ENCODE measurements at regions not wholly inside any gene's neighbourhood (a gene's known extent, or its start where the extent isn't known, plus 50 kb on each side); places are given as distances from the start of the nearest gene placed in this dataset.

GRCh38 chrX:15988661-15989603 lies 134.3 kb upstream of the AP1S2 start:
- POLR2A ChIA-PET, result no interaction called here
- Mint-ChIP-seq H3K9me3 (no peaks in the 10 kb centered on the region), H3K27ac (no peak overlapping the region), H3K4me3 (no peak overlapping the region), H3K4me1 (no peaks in the 10 kb centered on the region), H3K36me3 (no peaks in the 10 kb centered on the region), H3K27me3 (peaks cover 0 to 26% of the 10 kb centered on the region in 2 donors)
- H3K27me3 ChIP-seq (replicated peaks in 1 of 2; ENCODE audit: control insufficient read depth in 2 of 2, extremely low read depth in 1 of 2, insufficient read depth in 2 of 2, low read length in 1 of 2), result no peaks in the 10 kb centered on the region
- DNase-seq (no peak), ATAC-seq (replicated peaks in 1 of 4) (no peak)
- no peaks in the 10 kb centered on the region for H3K4me1 ChIP-seq (ENCODE audit: control insufficient read depth in 1 of 2, extremely low read depth in 1 of 2, insufficient read depth in 2 of 2, low read length in 2 of 2)
- H3K27ac ChIP-seq (ENCODE audit: low read length), result no peak overlapping the region
- H3K36me3 ChIP-seq (ENCODE audit: control insufficient read depth in 2 of 2, extremely low read depth in 1 of 2, insufficient read depth in 1 of 2, low read length in 1 of 2), result no peaks in the 10 kb centered on the region
- no peak overlapping the region for H3K4me3 ChIP-seq (ENCODE audit: control insufficient read depth in 1 of 2, extremely low read depth in 1 of 2, low read length in 1 of 2)
- CTCF ChIA-PET, result interaction anchor here in 1 of 2 donors (0.6 kb wide), 1 partner anchor 68 kb away, joined by 4 read pairs; no protein-coding TSS in a partner anchor
- WGBS (ENCODE audit: insufficient coverage), result no CpG with 5 or more reads among the region's 5 CpGs
- H3K9me3 ChIP-seq, result no peaks in the 10 kb centered on the region

GRCh38 chrX:15985937-15986336 lies 131.3 kb upstream of the AP1S2 start:
- ChIA-PET POLR2A (no interaction called here), CTCF (no interaction called here)
- Mint-ChIP-seq H3K36me3 (no peaks in the 10 kb centered on the region), H3K27ac (no peak overlapping the region), H3K27me3 (peaks cover 2 to 21% of the 10 kb centered on the region in 2 donors), H3K4me3 (no peak overlapping the region), H3K9me3 (no peaks in the 10 kb centered on the region), H3K4me1 (no peaks in the 10 kb centered on the region)
- Histone ChIP-seq H3K9me3 (no peaks in the 10 kb centered on the region), H3K27ac (ENCODE audit: low read length) (no peak overlapping the region), H3K4me1 (ENCODE audit: control insufficient read depth in 1 of 2, extremely low read depth in 1 of 2, insufficient read depth in 2 of 2, low read length in 2 of 2) (no peaks in the 10 kb centered on the region), H3K36me3 (ENCODE audit: control insufficient read depth in 2 of 2, extremely low read depth in 1 of 2, insufficient read depth in 1 of 2, low read length in 1 of 2) (no peaks in the 10 kb centered on the region), H3K4me3 (ENCODE audit: control insufficient read depth in 1 of 2, extremely low read depth in 1 of 2, low read length in 1 of 2) (no peak overlapping the region), H3K27me3 (replicated peaks in 1 of 2; ENCODE audit: control insufficient read depth in 2 of 2, extremely low read depth in 1 of 2, insufficient read depth in 2 of 2, low read length in 1 of 2) (no peaks in the 10 kb centered on the region)
- WGBS (ENCODE audit: insufficient coverage), result no CpG with 5 or more reads among the region's 2 CpGs
- DNase-seq (no peak), ATAC-seq (replicated peaks in 1 of 4) (no peak)

- Mint-ChIP-seq H3K4me1 (no peaks in the 10 kb centered on the region), H3K9me3 (no peaks in the 10 kb centered on the region), H3K27me3 (peaks cover 2 to 21% of the 10 kb centered on the region in 2 donors), H3K4me3 (no peak overlapping the region), H3K36me3 (no peaks in the 10 kb centered on the region), H3K27ac (no peak overlapping the region)
- DNase-seq (no peak), ATAC-seq (replicated peaks in 1 of 4) (no peak)
- H3K27ac ChIP-seq (ENCODE audit: low read length), result no peak overlapping the region
- H3K9me3 ChIP-seq, result no peaks in the 10 kb centered on the region
- CTCF ChIA-PET, result no interaction called here
- no peak overlapping the region for H3K4me3 ChIP-seq (ENCODE audit: control insufficient read depth in 1 of 2, extremely low read depth in 1 of 2, low read length in 1 of 2)
- POLR2A ChIA-PET, result interaction anchor here in 1 of 2 donors (0.6 to 0.7 kb wide), 2 partner anchors 22 to 46 kb away, joined by 3 to 4 read pairs; no protein-coding TSS in a partner anchor
- H3K27me3 ChIP-seq (replicated peaks in 1 of 2; ENCODE audit: control insufficient read depth in 2 of 2, extremely low read depth in 1 of 2, insufficient read depth in 2 of 2, low read length in 1 of 2), result no peaks in the 10 kb centered on the region
- no peaks in the 10 kb centered on the region for H3K4me1 ChIP-seq (ENCODE audit: control insufficient read depth in 1 of 2, extremely low read depth in 1 of 2, insufficient read depth in 2 of 2, low read length in 2 of 2)
- no peaks in the 10 kb centered on the region for H3K36me3 ChIP-seq (ENCODE audit: control insufficient read depth in 2 of 2, extremely low read depth in 1 of 2, insufficient read depth in 1 of 2, low read length in 1 of 2)
- 100% methylated on average over 1 of the region's 1 CpG for WGBS (ENCODE audit: insufficient coverage)
Observed at GRCh38 chrX:15983034-15983433, 128.4 kb upstream of the AP1S2 start.

DNA sequence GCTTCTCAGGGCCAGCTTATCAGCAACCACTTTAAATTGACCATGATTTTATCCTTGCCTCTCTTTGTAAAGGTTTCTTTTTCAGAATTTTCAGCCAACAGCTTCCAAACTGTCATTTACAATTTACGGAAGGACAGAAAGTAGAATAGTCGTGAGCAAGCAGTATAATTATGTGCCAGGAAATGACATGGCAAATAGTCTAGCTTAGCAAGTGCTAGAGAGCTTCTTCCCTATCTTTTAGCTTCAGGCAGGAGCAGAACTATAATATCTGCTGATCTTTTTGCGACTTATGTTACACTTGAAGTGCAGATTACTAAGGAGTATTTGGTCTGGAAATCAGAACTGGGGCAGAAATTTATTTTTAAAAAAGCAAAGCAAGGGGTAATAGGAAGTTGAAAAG lies 123.0 kb upstream of the AP1S2 start:
- WGBS (ENCODE audit: insufficient coverage), result no CpG with 5 or more reads among the region's 3 CpGs
- Mint-ChIP-seq H3K4me1 (peaks cover 0 to 2% (median 0%) of the 10 kb centered on the region in 3 donors), H3K27ac (no peak overlapping the region), H3K4me3 (no peak overlapping the region), H3K36me3 (no peaks in the 10 kb centered on the region), H3K27me3 (peaks cover 0 to 44% of the 10 kb centered on the region in 2 donors), H3K9me3 (no peaks in the 10 kb centered on the region)
- no peak overlapping the region for H3K4me3 ChIP-seq (ENCODE audit: control insufficient read depth in 1 of 2, extremely low read depth in 1 of 2, low read length in 1 of 2)
- no peaks in the 10 kb centered on the region for H3K27me3 ChIP-seq (replicated peaks in 1 of 2; ENCODE audit: control insufficient read depth in 2 of 2, extremely low read depth in 1 of 2, insufficient read depth in 2 of 2, low read length in 1 of 2)
- no peaks in the 10 kb centered on the region for H3K36me3 ChIP-seq (ENCODE audit: control insufficient read depth in 2 of 2, extremely low read depth in 1 of 2, insufficient read depth in 1 of 2, low read length in 1 of 2)
- DNase-seq, result no peak
- POLR2A ChIA-PET, result no interaction called here
- no peaks in the 10 kb centered on the region for H3K9me3 ChIP-seq
- H3K4me1 ChIP-seq (ENCODE audit: control insufficient read depth in 1 of 2, extremely low read depth in 1 of 2, insufficient read depth in 2 of 2, low read length in 2 of 2), result no peaks in the 10 kb centered on the region
- ATAC-seq (replicated peaks in 1 of 4), result no peak
- CTCF ChIA-PET, result no interaction called here
- H3K27ac ChIP-seq (ENCODE audit: low read length), result no peak overlapping the region

DNA sequence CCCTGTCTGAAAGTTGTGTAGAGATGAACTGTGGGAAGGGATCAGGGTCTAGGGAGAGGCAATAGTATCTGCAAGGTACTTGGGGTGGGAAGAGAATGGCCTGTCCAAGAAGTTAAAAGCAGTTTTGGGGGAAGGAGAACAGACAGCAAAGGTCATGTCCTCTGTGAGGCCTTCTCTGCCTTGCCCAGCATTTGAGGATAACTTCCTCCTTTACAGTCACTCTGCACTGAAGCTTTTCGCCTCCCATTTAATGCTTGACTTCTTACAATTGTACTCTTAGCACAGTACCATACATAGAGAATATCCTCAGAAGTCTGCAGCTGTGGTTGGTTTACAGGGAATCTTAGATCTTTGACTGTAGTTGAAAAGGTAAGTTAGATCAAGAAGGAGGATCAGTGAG lies 121.8 kb upstream of the AP1S2 start:
- Mint-ChIP-seq H3K4me3 (no peak overlapping the region), H3K27me3 (peaks cover 0 to 39% of the 10 kb centered on the region in 2 donors), H3K4me1 (peaks cover 0 to 2% (median 0%) of the 10 kb centered on the region in 3 donors), H3K27ac (no peak overlapping the region), H3K36me3 (no peaks in the 10 kb centered on the region), H3K9me3 (no peaks in the 10 kb centered on the region)
- no peak overlapping the region for H3K27ac ChIP-seq (ENCODE audit: low read length)
- no CpG with 5 or more reads among the region's 1 CpG for WGBS (ENCODE audit: insufficient coverage)
- no peak for DNase-seq
- CTCF ChIA-PET, result no interaction called here
- POLR2A ChIA-PET, result no interaction called here
- no peak for ATAC-seq (replicated peaks in 1 of 4)
- no peak overlapping the region for H3K4me3 ChIP-seq (ENCODE audit: control insufficient read depth in 1 of 2, extremely low read depth in 1 of 2, low read length in 1 of 2)
- H3K27me3 ChIP-seq (replicated peaks in 1 of 2; ENCODE audit: control insufficient read depth in 2 of 2, extremely low read depth in 1 of 2, insufficient read depth in 2 of 2, low read length in 1 of 2), result no peaks in the 10 kb centered on the region
- H3K9me3 ChIP-seq, result no peaks in the 10 kb centered on the region
- no peaks in the 10 kb centered on the region for H3K4me1 ChIP-seq (ENCODE audit: control insufficient read depth in 1 of 2, extremely low read depth in 1 of 2, insufficient read depth in 2 of 2, low read length in 2 of 2)
- H3K36me3 ChIP-seq (ENCODE audit: control insufficient read depth in 2 of 2, extremely low read depth in 1 of 2, insufficient read depth in 1 of 2, low read length in 1 of 2), result no peaks in the 10 kb centered on the region

- Histone ChIP-seq H3K9me3 (no peaks in the 10 kb centered on the region), H3K4me3 (ENCODE audit: control insufficient read depth in 1 of 2, extremely low read depth in 1 of 2, low read length in 1 of 2) (no peak overlapping the region), H3K36me3 (ENCODE audit: control insufficient read depth in 2 of 2, extremely low read depth in 1 of 2, insufficient read depth in 1 of 2, low read length in 1 of 2) (no peaks in the 10 kb centered on the region), H3K27me3 (replicated peaks in 1 of 2; ENCODE audit: control insufficient read depth in 2 of 2, extremely low read depth in 1 of 2, insufficient read depth in 2 of 2, low read length in 1 of 2) (no peaks in the 10 kb centered on the region), H3K4me1 (ENCODE audit: control insufficient read depth in 1 of 2, extremely low read depth in 1 of 2, insufficient read depth in 2 of 2, low read length in 2 of 2) (no peaks in the 10 kb centered on the region), H3K27ac (ENCODE audit: low read length) (no peak overlapping the region)
- POLR2A ChIA-PET, result no interaction called here
- ATAC-seq (replicated peaks in 1 of 4) (no peak), DNase-seq (no peak)
- Mint-ChIP-seq H3K36me3 (no peaks in the 10 kb centered on the region), H3K27ac (no peak overlapping the region), H3K27me3 (peaks cover 0 to 39% of the 10 kb centered on the region in 2 donors), H3K9me3 (no peaks in the 10 kb centered on the region), H3K4me1 (peaks cover 0 to 2% (median 0%) of the 10 kb centered on the region in 3 donors), H3K4me3 (no peak overlapping the region)
- WGBS (ENCODE audit: insufficient coverage), result no CpG with 5 or more reads among the region's 3 CpGs
- CTCF ChIA-PET, result no interaction called here
Observed at GRCh38 chrX:15973946-15974345, 119.3 kb upstream of the AP1S2 start.

Data from T-cell (primary cell).